ENCODE measurements at regions not wholly inside any gene's neighbourhood (a gene's known extent, or its start where the extent isn't known, plus 50 kb on each side); places are given as distances from the start of the nearest gene placed in this dataset.

DNA sequence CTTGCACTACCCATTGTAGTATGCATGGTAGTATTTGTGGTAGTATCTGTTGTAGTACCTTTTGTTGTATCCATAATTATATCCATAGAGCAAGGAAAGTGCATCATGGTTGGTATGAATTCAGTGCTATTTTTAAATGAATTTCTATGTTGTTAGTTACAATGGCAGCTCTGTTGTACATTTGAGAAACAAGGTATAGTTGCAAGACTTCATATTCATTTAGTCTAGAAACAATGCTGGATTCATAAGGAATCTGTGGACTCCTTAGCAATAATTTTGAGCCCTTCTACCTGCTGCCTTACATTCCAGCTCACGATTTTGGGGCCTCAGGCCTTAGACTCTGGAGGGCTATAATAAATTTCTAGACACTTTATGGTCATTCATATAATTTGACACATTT is 141.8 kb downstream of the FAM43A start:
- TF ChIP-seq EZH2 (IDR thresholded peaks at IDR 0.05; ENCODE audit: low read depth, unreplicated experiment) (no peak), ZNF114 (CRISPR knock-in tag; IDR thresholded peaks at IDR 0.05) (no peak), NANOG (IDR thresholded peaks at IDR 0.05; ENCODE audit: borderline replicate concordance) (no peak), JUNB (IDR thresholded peaks at IDR 0.05; ENCODE audit: unreplicated experiment) (no peak), POLR2AphosphoS5 (IDR thresholded peaks at IDR 0.05; ENCODE audit: low read depth) (no peak), CREB1 (CRISPR knock-in tag; IDR thresholded peaks at IDR 0.05; ENCODE audit: low read depth) (no peak), REST (IDR thresholded peaks at IDR 0.05; ENCODE audit: unreplicated experiment) (no peak)
- TF ChIP-seq, protein P1, sequence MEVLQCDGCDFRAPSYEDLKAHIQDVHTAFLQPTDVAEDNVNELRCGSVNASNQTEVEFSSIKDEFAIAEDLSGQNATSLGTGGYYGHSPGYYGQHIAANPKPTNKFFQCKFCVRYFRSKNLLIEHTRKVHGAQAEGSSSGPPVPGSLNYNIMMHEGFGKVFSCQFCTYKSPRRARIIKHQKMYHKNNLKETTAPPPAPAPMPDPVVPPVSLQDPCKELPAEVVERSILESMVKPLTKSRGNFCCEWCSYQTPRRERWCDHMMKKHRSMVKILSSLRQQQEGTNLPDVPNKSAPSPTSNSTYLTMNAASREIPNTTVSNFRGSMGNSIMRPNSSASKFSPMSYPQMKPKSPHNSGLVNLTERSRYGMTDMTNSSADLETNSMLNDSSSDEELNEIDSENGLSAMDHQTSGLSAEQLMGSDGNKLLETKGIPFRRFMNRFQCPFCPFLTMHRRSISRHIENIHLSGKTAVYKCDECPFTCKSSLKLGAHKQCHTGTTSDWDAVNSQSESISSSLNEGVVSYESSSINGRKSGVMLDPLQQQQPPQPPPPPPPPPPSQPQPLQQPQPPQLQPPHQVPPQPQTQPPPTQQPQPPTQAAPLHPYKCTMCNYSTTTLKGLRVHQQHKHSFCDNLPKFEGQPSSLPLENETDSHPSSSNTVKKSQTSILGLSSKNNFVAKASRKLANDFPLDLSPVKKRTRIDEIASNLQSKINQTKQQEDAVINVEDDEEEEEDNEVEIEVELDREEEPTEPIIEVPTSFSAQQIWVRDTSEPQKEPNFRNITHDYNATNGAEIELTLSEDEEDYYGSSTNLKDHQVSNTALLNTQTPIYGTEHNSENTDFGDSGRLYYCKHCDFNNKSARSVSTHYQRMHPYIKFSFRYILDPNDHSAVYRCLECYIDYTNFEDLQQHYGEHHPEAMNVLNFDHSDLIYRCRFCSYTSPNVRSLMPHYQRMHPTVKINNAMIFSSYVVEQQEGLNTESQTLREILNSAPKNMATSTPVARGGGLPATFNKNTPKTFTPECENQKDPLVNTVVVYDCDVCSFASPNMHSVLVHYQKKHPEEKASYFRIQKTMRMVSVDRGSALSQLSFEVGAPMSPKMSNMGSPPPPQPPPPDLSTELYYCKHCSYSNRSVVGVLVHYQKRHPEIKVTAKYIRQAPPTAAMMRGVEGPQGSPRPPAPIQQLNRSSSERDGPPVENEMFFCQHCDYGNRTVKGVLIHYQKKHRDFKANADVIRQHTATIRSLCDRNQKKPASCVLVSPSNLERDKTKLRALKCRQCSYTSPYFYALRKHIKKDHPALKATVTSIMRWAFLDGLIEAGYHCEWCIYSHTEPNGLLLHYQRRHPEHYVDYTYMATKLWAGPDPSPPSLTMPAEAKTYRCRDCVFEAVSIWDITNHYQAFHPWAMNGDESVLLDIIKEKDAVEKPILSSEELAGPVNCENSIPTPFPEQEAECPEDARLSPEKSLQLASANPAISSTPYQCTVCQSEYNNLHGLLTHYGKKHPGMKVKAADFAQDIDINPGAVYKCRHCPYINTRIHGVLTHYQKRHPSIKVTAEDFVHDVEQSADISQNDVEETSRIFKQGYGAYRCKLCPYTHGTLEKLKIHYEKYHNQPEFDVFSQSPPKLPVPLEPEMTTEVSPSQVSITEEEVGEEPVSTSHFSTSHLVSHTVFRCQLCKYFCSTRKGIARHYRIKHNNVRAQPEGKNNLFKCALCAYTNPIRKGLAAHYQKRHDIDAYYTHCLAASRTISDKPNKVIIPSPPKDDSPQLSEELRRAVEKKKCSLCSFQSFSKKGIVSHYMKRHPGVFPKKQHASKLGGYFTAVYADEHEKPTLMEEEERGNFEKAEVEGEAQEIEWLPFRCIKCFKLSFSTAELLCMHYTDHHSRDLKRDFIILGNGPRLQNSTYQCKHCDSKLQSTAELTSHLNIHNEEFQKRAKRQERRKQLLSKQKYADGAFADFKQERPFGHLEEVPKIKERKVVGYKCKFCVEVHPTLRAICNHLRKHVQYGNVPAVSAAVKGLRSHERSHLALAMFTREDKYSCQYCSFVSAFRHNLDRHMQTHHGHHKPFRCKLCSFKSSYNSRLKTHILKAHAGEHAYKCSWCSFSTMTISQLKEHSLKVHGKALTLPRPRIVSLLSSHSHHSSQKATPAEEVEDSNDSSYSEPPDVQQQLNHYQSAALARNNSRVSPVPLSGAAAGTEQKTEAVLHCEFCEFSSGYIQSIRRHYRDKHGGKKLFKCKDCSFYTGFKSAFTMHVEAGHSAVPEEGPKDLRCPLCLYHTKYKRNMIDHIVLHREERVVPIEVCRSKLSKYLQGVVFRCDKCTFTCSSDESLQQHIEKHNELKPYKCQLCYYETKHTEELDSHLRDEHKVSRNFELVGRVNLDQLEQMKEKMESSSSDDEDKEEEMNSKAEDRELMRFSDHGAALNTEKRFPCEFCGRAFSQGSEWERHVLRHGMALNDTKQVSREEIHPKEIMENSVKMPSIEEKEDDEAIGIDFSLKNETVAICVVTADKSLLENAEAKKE (CRISPR knock-in tag; IDR thresholded peaks at IDR 0.05), result no peak
- TF ChIP-seq, protein P2, sequence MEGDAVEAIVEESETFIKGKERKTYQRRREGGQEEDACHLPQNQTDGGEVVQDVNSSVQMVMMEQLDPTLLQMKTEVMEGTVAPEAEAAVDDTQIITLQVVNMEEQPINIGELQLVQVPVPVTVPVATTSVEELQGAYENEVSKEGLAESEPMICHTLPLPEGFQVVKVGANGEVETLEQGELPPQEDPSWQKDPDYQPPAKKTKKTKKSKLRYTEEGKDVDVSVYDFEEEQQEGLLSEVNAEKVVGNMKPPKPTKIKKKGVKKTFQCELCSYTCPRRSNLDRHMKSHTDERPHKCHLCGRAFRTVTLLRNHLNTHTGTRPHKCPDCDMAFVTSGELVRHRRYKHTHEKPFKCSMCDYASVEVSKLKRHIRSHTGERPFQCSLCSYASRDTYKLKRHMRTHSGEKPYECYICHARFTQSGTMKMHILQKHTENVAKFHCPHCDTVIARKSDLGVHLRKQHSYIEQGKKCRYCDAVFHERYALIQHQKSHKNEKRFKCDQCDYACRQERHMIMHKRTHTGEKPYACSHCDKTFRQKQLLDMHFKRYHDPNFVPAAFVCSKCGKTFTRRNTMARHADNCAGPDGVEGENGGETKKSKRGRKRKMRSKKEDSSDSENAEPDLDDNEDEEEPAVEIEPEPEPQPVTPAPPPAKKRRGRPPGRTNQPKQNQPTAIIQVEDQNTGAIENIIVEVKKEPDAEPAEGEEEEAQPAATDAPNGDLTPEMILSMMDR (conservative IDR thresholded peaks at IDR 0.05; ENCODE audit: low read depth in 2 of 2), result no peak
- TF ChIP-seq, protein P3, sequence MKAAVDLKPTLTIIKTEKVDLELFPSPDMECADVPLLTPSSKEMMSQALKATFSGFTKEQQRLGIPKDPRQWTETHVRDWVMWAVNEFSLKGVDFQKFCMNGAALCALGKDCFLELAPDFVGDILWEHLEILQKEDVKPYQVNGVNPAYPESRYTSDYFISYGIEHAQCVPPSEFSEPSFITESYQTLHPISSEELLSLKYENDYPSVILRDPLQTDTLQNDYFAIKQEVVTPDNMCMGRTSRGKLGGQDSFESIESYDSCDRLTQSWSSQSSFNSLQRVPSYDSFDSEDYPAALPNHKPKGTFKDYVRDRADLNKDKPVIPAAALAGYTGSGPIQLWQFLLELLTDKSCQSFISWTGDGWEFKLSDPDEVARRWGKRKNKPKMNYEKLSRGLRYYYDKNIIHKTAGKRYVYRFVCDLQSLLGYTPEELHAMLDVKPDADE (IDR thresholded peaks at IDR 0.05), result no peak
- no peak overlapping the region for H3K27ac ChIP-seq (ENCODE audit: low read depth)
- H3K4me2 ChIP-seq, result no peak overlapping the region
- no peak overlapping the region for H3K4me3 Mint-ChIP-seq
- H3K27me3 ChIP-seq (ENCODE audit: insufficient read depth), result no peaks in the 10 kb centered on the region
- H3K36me3 ChIP-seq (ENCODE audit: insufficient read depth), result no peaks in the 10 kb centered on the region
- H3K4me1 Mint-ChIP-seq, result 0 out of 3 replicates have a peak, but pooled peaks cover 4% of the 10 kb centered on the region
- peaks cover 2% of the 10 kb centered on the region for H3K27me3 Mint-ChIP-seq (ENCODE audit: insufficient read depth, low read depth, poor library complexity)
- H3K4me1 ChIP-seq (ENCODE audit: insufficient read depth), result no peaks in the 10 kb centered on the region
- H3F3A ChIP-seq (replicated peaks; ENCODE audit: low read depth), result no peaks in the 10 kb centered on the region
- no peaks in the 10 kb centered on the region for H3K79me2 ChIP-seq (replicated peaks; ENCODE audit: insufficient read depth)
- no peak overlapping the region for H2AFZ ChIP-seq
- no peaks in the 10 kb centered on the region for H4K20me1 ChIP-seq (replicated peaks; ENCODE audit: insufficient read depth)
- no peak for DNase-seq (ENCODE audit: low spot score)
- ATAC-seq, result no peak
- no peaks in the 10 kb centered on the region; the same call in 2 of the 3 replicates for H3K9me3 Mint-ChIP-seq
- H3K9me2 ChIP-seq (ENCODE audit: insufficient read depth), result 0 out of 2 replicates have a peak, but pooled peaks cover 5% of the 10 kb centered on the region
- no peak overlapping the region for H3K4me3 ChIP-seq
- H3K36me3 Mint-ChIP-seq (ENCODE audit: low read depth), result no peaks in the 10 kb centered on the region
- no peak overlapping the region for H3K27ac Mint-ChIP-seq

Measured in GM23338 (cell line).